Suprapubic skin (tissue), 4 donors: ENCODE measurements at regions not wholly inside any gene's neighbourhood (a gene's known extent, or its start where the extent isn't known, plus 50 kb on each side); places are given as distances from the start of the nearest gene placed in this dataset.

Source experiments
- DNase-seq, 2 donors: peaks; one replicate each; pipeline ENCODE4 v3.0.0-alpha.2; 2019; ENCODE audit warnings: low spot score in 2 of 2
- H3K27ac ChIP-seq: fragments of 200-600 bp; sonication (generic); one replicate; pipeline ENCODE4 v1.5.1; 2019
- H3K27me3 ChIP-seq: fragments of 200-600 bp; sonication (generic); one replicate; pipeline ENCODE4 v1.5.1; 2019
- H3K36me3 ChIP-seq: fragments of 200-600 bp; sonication (generic); one replicate; pipeline ENCODE4 v1.5.1; 2019
- H3K4me1 ChIP-seq: fragments of 200-600 bp; sonication (generic); one replicate; pipeline ENCODE4 v1.5.1; 2019
- H3K4me3 ChIP-seq: fragments of 200-600 bp; sonication (generic); one replicate; pipeline ENCODE4 v1.5.1; 2019; ENCODE audit warnings: mild to moderate bottlenecking
- H3K9me3 ChIP-seq: fragments of 200-600 bp; sonication (generic); one replicate; pipeline ENCODE4 v1.5.1; 2019
- EP300 ChIP-seq: sonication (generic); formaldehyde crosslinking; IDR thresholded peaks from one replicate; pipeline ENCODE4 v1.6.1; 2017; ENCODE audit warnings: antibody characterized with exemption
- POLR2A ChIP-seq, 2 donors: fragments of 450-650 bp; IDR thresholded peaks; one replicate each; pipeline ENCODE4 v1.6.1; 2017; ENCODE audit warnings: antibody characterized with exemption in 2 of 2, mild to moderate bottlenecking in 2 of 2, moderate library complexity in 2 of 2
- POLR2AphosphoS5 ChIP-seq, 3 donors: sonication (generic); formaldehyde crosslinking; IDR thresholded peaks; one replicate each; pipeline ENCODE4 v1.6.1; 2017; ENCODE audit warnings: antibody characterized with exemption in 3 of 3
- WGBS: methylation state at CpG from one replicate; pipeline ENCODE4 v1.1.5; 2018; 5-methylcytosine and 5-hydroxymethylcytosine counted together
- TF ChIP-seq, protein P1 (sequence below), 2 donors: fragments of 200-600 bp in 1 of 2; fragments of 450-650 bp in 1 of 2; sonication (generic) in 1 of 2; IDR thresholded peaks; one replicate each; pipeline ENCODE4 v1.5.1; 2016 to 2019; ENCODE audit warnings: antibody characterized with exemption in 2 of 2, mild to moderate bottlenecking in 1 of 2, moderate library complexity in 1 of 2

- Histone ChIP-seq H3K27me3 (peaks cover 4% of the 10 kb centered on the region), H3K4me1 (no peaks in the 10 kb centered on the region), H3K36me3 (no peaks in the 10 kb centered on the region), H3K4me3 (no peak overlapping the region), H3K27ac (no peak overlapping the region), H3K9me3 (no peaks in the 10 kb centered on the region)
- TF ChIP-seq POLR2AphosphoS5 (IDR thresholded peaks at IDR 0.05), result no peak
- no peak for TF ChIP-seq EP300
- no peak for TF ChIP-seq POLR2A (IDR thresholded peaks at IDR 0.05)
- TF ChIP-seq, protein P1, sequence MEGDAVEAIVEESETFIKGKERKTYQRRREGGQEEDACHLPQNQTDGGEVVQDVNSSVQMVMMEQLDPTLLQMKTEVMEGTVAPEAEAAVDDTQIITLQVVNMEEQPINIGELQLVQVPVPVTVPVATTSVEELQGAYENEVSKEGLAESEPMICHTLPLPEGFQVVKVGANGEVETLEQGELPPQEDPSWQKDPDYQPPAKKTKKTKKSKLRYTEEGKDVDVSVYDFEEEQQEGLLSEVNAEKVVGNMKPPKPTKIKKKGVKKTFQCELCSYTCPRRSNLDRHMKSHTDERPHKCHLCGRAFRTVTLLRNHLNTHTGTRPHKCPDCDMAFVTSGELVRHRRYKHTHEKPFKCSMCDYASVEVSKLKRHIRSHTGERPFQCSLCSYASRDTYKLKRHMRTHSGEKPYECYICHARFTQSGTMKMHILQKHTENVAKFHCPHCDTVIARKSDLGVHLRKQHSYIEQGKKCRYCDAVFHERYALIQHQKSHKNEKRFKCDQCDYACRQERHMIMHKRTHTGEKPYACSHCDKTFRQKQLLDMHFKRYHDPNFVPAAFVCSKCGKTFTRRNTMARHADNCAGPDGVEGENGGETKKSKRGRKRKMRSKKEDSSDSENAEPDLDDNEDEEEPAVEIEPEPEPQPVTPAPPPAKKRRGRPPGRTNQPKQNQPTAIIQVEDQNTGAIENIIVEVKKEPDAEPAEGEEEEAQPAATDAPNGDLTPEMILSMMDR (IDR thresholded peaks at IDR 0.05), result no peak
- DNase-seq, result no peak
- 89% methylated on average over 8 of the region's 8 CpGs for WGBS
Measured at GRCh38 chr20:60125513-60125912, 167.3 kb downstream of the CDH26 start.

DNA sequence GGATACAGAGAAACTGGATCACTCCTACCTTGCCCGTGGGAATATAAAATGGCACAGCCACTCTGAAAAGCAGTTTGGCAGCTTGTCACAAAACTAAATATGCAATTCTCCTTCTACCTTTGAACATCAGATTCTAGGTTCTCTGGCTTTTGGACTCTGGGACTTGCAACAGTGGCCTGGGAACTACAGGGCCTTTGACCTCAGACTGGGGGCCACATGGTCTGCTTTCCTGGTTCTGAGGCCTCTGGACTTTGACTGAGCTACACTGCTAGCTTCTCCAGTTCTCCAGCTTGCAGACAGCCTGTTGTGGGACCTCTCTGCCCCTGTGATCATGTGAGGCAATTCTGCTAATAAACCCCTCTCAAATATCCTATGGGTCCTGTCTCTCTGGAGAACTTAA is 168.8 kb downstream of the CDH26 start:
- no peak overlapping the region for H3K27ac ChIP-seq
- H3K36me3 ChIP-seq, result no peaks in the 10 kb centered on the region
- no peaks in the 10 kb centered on the region for H3K9me3 ChIP-seq
- peaks cover 4% of the 10 kb centered on the region for H3K27me3 ChIP-seq
- no peaks in the 10 kb centered on the region for H3K4me1 ChIP-seq
- H3K4me3 ChIP-seq, result no peak overlapping the region
- TF ChIP-seq, protein P1 (IDR thresholded peaks at IDR 0.05), result no peak
- TF ChIP-seq POLR2AphosphoS5 (IDR thresholded peaks at IDR 0.05), result no peak
- no peak for TF ChIP-seq POLR2A (IDR thresholded peaks at IDR 0.05)
- TF ChIP-seq EP300, result no peak
- DNase-seq, result no peak
- 82% methylated on average over 1 of the region's 1 CpG for WGBS

GRCh38 chr20:60131375-60131774 is 173.2 kb downstream of the CDH26 start:
- 61% methylated on average over 6 of the region's 6 CpGs for WGBS
- H3K4me1 ChIP-seq, result no peaks in the 10 kb centered on the region
- TF ChIP-seq EP300, result no peak
- TF ChIP-seq POLR2A (IDR thresholded peaks at IDR 0.05), result no peak
- no peak for DNase-seq
- H3K9me3 ChIP-seq, result no peaks in the 10 kb centered on the region
- no peaks in the 10 kb centered on the region for H3K36me3 ChIP-seq
- H3K4me3 ChIP-seq, result no peak overlapping the region
- no peak overlapping the region for H3K27ac ChIP-seq
- H3K27me3 ChIP-seq, result no peaks in the 10 kb centered on the region

- WGBS, result 70% methylated on average over 8 of the region's 8 CpGs
- DNase-seq, result no peak
- no peaks in the 10 kb centered on the region for H3K36me3 ChIP-seq
- no peak overlapping the region for H3K4me3 ChIP-seq
- TF ChIP-seq, protein P1 (IDR thresholded peaks at IDR 0.05), result no peak
- no peak for TF ChIP-seq POLR2A (IDR thresholded peaks at IDR 0.05)
- no peak for TF ChIP-seq EP300
- TF ChIP-seq POLR2AphosphoS5 (IDR thresholded peaks at IDR 0.05), result no peak
- H3K4me1 ChIP-seq, result no peaks in the 10 kb centered on the region
- H3K9me3 ChIP-seq, result no peaks in the 10 kb centered on the region
- H3K27ac ChIP-seq, result no peak overlapping the region
- H3K27me3 ChIP-seq, result no peaks in the 10 kb centered on the region
Measured at GRCh38 chr20:60132162-60132826, 174.1 kb downstream of the CDH26 start.

- Histone ChIP-seq H3K4me3 (no peak overlapping the region), H3K27me3 (no peaks in the 10 kb centered on the region), H3K9me3 (no peaks in the 10 kb centered on the region), H3K36me3 (no peaks in the 10 kb centered on the region), H3K4me1 (no peaks in the 10 kb centered on the region), H3K27ac (no peak overlapping the region)
- TF ChIP-seq, protein P1 (IDR thresholded peaks at IDR 0.05), result no peak
- TF ChIP-seq POLR2AphosphoS5 (IDR thresholded peaks at IDR 0.05) (no peak), POLR2A (IDR thresholded peaks at IDR 0.05) (no peak), EP300 (no peak)
- DNase-seq, result no peak
- WGBS, result 79% methylated on average over 14 of the region's 14 CpGs
Measured at GRCh38 chr20:60132827-60133670, 174.8 kb downstream of the CDH26 start.
